WTC11 (cell line): ENCODE measurements at regions not wholly inside any gene's neighbourhood (a gene's known extent, or its start where the extent isn't known, plus 50 kb on each side); places are given as distances from the start of the nearest gene placed in this dataset.

Experiments used
- ATAC-seq: fragments of 200-7000 bp; cut with Tn5 transposase; 2 replicates; pipeline ENCODE4 v1.10.0; 2021; ENCODE audit warnings: mild to moderate bottlenecking, moderate library complexity
- CTCF ChIA-PET: fragments of 300-600 bp; sonication (Branson Sonifier 250); formaldehyde crosslinking; loops from one replicate; lab custom pipeline; 2021; ENCODE audit warnings: antibody characterized with exemption; lab: Charles Lee
- POLR2A ChIA-PET: fragments of 350-600 bp; sonication (Branson Sonifier 250); formaldehyde crosslinking; loops from one replicate; lab custom pipeline; 2021; ENCODE audit warnings: antibody characterized with exemption; lab: Charles Lee
- DNase-seq: peaks from one replicate; pipeline ENCODE4 v3.0.0; 2021; ENCODE audit warnings: low spot score
- H3K27ac Mint-ChIP-seq: 2 replicates; pipeline ENCODE4 v1.8.0; 2021; ENCODE audit warnings: mixed read lengths
- H3K27me3 Mint-ChIP-seq: 2 replicates; pipeline ENCODE4 v1.8.0; 2021; ENCODE audit warnings: low read depth, mild to moderate bottlenecking, moderate library complexity, mixed read lengths
- H3K36me3 Mint-ChIP-seq: 2 replicates; pipeline ENCODE4 v1.8.0; 2021; ENCODE audit warnings: mixed read lengths
- H3K4me1 Mint-ChIP-seq: 2 replicates; pipeline ENCODE4 v1.8.0; 2022; ENCODE audit warnings: mixed read lengths
- H3K4me3 Mint-ChIP-seq: 2 replicates; pipeline ENCODE4 v1.8.0; 2021; ENCODE audit warnings: mild to moderate bottlenecking, moderate library complexity, mixed read lengths
- H3K9me3 Mint-ChIP-seq: 2 replicates; pipeline ENCODE4 v1.8.0; 2021; ENCODE audit warnings: mixed read lengths
- CBFB ChIP-seq: sonication (generic); formaldehyde crosslinking; IDR thresholded peaks from 2 replicates; pipeline ENCODE4 v1.8.1; 2022; ENCODE audit warnings: mild to moderate bottlenecking, low read depth, missing genetic modification reagents
- CREM ChIP-seq: sonication (generic); formaldehyde crosslinking; IDR thresholded peaks from 2 replicates; pipeline ENCODE4 v1.8.1; 2022; ENCODE audit warnings: mild to moderate bottlenecking, missing genetic modification reagents, moderate library complexity
- ESRRA ChIP-seq: sonication (generic); formaldehyde crosslinking; IDR thresholded peaks from 2 replicates; pipeline ENCODE4 v1.8.1; 2022; ENCODE audit warnings: mild to moderate bottlenecking, missing genetic modification reagents, borderline replicate concordance
- NFATC4 ChIP-seq: fragments of 250-450 bp; sonication (Bioruptor Pico); IDR thresholded peaks from 2 replicates; pipeline ENCODE4 v1.9.0; 2021; ENCODE audit warnings: mild to moderate bottlenecking
- NFYB ChIP-seq: sonication (generic); formaldehyde crosslinking; conservative IDR thresholded peaks from 2 replicates; pipeline ENCODE4 v1.8.0; 2022; ENCODE audit warnings: low read depth, missing genetic modification reagents
- OVOL2 ChIP-seq: fragments of 250-450 bp; sonication (Bioruptor Pico); IDR thresholded peaks from 2 replicates; pipeline ENCODE4 v1.9.0; 2021; ENCODE audit warnings: mild to moderate bottlenecking, borderline replicate concordance
- RORB ChIP-seq: fragments of 250-450 bp; sonication (Bioruptor Pico); IDR thresholded peaks from 2 replicates; pipeline ENCODE4 v1.9.0; 2021; ENCODE audit warnings: mild to moderate bottlenecking
- TEAD4 ChIP-seq: sonication (generic); formaldehyde crosslinking; IDR thresholded peaks from 2 replicates; pipeline ENCODE4 v1.8.0; 2022; ENCODE audit warnings: mild to moderate bottlenecking, missing genetic modification reagents
- TP53 ChIP-seq: sonication (generic); formaldehyde crosslinking; IDR thresholded peaks from 2 replicates; pipeline ENCODE4 v1.8.1; 2023; ENCODE audit warnings: mild to moderate bottlenecking, missing genetic modification reagents
- ZNF396 ChIP-seq: fragments of 250-450 bp; sonication (Bioruptor Pico); IDR thresholded peaks from 2 replicates; pipeline ENCODE4 v1.8.0; 2021; ENCODE audit warnings: mild to moderate bottlenecking, moderate library complexity, borderline replicate concordance
- TF ChIP-seq, protein P1 (sequence below): sonication (generic); formaldehyde crosslinking; IDR thresholded peaks from 2 replicates; pipeline ENCODE4 v1.8.1; 2022; ENCODE audit warnings: mild to moderate bottlenecking, missing genetic modification reagents, moderate library complexity, borderline replicate concordance
- TF ChIP-seq, protein P2 (sequence below): sonication (generic); formaldehyde crosslinking; IDR thresholded peaks from 2 replicates; pipeline ENCODE4 v1.8.1; 2023; ENCODE audit warnings: mild to moderate bottlenecking, missing genetic modification reagents, moderate library complexity
- TF ChIP-seq, protein P3 (sequence below): fragments of 250-450 bp; sonication (Bioruptor Pico); conservative IDR thresholded peaks from 2 replicates; pipeline ENCODE4 v1.9.0; 2021; ENCODE audit warnings: mild to moderate bottlenecking
- TF ChIP-seq, protein P4 (sequence below): sonication (generic); formaldehyde crosslinking; IDR thresholded peaks from 2 replicates; pipeline ENCODE4 v1.8.0; 2023; ENCODE audit warnings: missing genetic modification reagents, mild to moderate bottlenecking, borderline replicate concordance
- TF ChIP-seq, protein P5 (sequence below): sonication (generic); formaldehyde crosslinking; IDR thresholded peaks from 2 replicates; pipeline ENCODE4 v1.8.0; 2023; ENCODE audit warnings: missing genetic modification reagents
- TF ChIP-seq, protein P6 (sequence below): sonication (generic); formaldehyde crosslinking; IDR thresholded peaks from 2 replicates; pipeline ENCODE4 v1.8.1; 2023; ENCODE audit warnings: mild to moderate bottlenecking, missing genetic modification reagents
- TF ChIP-seq, protein P7 (sequence below): sonication (generic); formaldehyde crosslinking; IDR thresholded peaks from 2 replicates; pipeline ENCODE4 v1.8.1; 2023; ENCODE audit warnings: mild to moderate bottlenecking, missing genetic modification reagents
- TF ChIP-seq, protein P8 (sequence below): sonication (generic); formaldehyde crosslinking; IDR thresholded peaks from 2 replicates; pipeline ENCODE4 v1.8.0; 2022; ENCODE audit warnings: mild to moderate bottlenecking, missing genetic modification reagents

DNA sequence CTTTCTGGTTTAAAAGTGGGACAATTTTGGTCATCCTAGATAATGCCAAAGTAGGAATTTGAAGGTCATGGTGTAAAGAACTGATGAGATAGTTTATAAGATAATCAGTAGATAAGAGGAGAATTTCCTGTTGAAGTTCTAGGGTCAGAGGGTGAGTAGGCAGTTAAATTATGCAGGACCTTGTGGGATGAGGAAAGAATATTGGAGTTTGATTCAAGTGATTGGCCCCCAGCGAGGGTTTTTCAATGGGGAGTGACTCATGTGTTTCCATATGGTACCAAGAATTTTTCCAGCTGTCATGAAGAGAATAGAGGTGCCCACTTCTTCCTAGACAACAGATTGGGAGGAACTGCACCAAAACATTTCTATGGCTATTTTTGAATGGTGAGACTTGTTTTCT is 940.2 kb upstream of the ZEB2 start:
- no peaks in the 10 kb centered on the region for H3K36me3 Mint-ChIP-seq
- TF ChIP-seq TP53 (CRISPR knock-in tag), result no peak
- TF ChIP-seq, protein P1, sequence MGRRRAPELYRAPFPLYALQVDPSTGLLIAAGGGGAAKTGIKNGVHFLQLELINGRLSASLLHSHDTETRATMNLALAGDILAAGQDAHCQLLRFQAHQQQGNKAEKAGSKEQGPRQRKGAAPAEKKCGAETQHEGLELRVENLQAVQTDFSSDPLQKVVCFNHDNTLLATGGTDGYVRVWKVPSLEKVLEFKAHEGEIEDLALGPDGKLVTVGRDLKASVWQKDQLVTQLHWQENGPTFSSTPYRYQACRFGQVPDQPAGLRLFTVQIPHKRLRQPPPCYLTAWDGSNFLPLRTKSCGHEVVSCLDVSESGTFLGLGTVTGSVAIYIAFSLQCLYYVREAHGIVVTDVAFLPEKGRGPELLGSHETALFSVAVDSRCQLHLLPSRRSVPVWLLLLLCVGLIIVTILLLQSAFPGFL (CRISPR knock-in tag), result no peak
- TF ChIP-seq CBFB, result no peak
- TF ChIP-seq, all 79 proteins: peak for 0
- H3K4me1 Mint-ChIP-seq, result no peaks in the 10 kb centered on the region
- no peak overlapping the region for H3K27ac Mint-ChIP-seq
- DNase-seq (no peak), ATAC-seq (no peak)
- peaks cover 4% of the 10 kb centered on the region; the same call in 1 of the 2 replicates for H3K9me3 Mint-ChIP-seq
- ChIA-PET POLR2A (no interaction called here), CTCF (no interaction called here)
- H3K4me3 Mint-ChIP-seq, result no peak overlapping the region
- no peaks in the 10 kb centered on the region for H3K27me3 Mint-ChIP-seq

DNA sequence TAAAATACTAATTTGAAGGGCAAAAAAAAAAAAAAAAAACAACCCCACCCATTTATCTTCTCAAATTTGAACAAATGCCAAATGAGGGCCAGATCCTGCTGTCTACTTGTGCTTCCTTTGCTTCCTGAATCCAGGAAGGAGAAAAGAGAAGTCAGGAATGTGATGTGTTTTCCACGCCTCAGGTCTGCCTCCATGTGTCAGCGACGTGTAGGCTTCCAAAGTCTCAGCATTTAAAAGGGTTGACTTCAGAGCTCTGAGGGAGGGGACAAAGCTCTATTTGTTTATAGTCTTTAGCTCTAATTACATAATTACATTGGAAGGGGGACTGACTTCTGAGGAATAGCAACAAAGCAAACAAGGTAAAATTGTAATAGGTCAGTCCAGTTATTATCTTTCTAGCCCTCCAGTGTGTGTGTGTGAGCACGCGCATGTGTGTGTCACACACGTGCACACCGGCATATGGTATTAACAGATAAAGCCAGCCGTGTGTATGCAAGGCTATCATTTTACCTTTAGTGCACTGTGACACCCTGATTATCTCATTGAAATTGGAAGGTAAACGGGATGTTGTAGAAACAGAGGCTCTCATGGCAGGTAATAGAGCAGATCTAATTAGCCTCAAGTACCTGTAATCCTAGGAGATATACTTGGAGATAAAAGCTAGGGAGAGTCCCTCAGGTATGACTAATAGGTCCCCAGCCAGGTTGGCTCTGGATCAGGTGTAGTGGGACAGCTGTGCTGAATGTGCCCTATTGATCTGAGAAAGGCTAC is 911.4 kb upstream of the ZEB2 start:
- Mint-ChIP-seq H3K36me3 (no peaks in the 10 kb centered on the region), H3K27ac (0 out of 2 replicates have a peak overlapping the region, but pooled peaks have one; percentile 23), H3K9me3 (no peaks in the 10 kb centered on the region), H3K27me3 (no peaks in the 10 kb centered on the region; the same call in 1 of the 2 replicates), H3K4me3 (no peak overlapping the region), H3K4me1 (peaks cover 8% of the 10 kb centered on the region)
- CTCF ChIA-PET, result interaction anchor here (0.6 to 0.7 kb wide), 2 partner anchors 181 to 650 kb away, joined by 3 to 4 read pairs; no protein-coding TSS in a partner anchor
- POLR2A ChIA-PET, result no interaction called here
- DNase-seq (peak; percentile 13), ATAC-seq (peak; percentile 93)
- TF ChIP-seq, protein P2, sequence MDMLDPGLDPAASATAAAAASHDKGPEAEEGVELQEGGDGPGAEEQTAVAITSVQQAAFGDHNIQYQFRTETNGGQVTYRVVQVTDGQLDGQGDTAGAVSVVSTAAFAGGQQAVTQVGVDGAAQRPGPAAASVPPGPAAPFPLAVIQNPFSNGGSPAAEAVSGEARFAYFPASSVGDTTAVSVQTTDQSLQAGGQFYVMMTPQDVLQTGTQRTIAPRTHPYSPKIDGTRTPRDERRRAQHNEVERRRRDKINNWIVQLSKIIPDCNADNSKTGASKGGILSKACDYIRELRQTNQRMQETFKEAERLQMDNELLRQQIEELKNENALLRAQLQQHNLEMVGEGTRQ, result no peak
- TF ChIP-seq NFYB (CRISPR knock-in tag) (no peak), OVOL2 (no peak), RORB (CRISPR knock-in tag) (no peak), TEAD4 (CRISPR knock-in tag) (no peak), ZNF396 (no peak), ESRRA (CRISPR knock-in tag) (no peak), NFATC4 (CRISPR knock-in tag) (no peak), CREM (no peak)
- TF ChIP-seq, protein P3, sequence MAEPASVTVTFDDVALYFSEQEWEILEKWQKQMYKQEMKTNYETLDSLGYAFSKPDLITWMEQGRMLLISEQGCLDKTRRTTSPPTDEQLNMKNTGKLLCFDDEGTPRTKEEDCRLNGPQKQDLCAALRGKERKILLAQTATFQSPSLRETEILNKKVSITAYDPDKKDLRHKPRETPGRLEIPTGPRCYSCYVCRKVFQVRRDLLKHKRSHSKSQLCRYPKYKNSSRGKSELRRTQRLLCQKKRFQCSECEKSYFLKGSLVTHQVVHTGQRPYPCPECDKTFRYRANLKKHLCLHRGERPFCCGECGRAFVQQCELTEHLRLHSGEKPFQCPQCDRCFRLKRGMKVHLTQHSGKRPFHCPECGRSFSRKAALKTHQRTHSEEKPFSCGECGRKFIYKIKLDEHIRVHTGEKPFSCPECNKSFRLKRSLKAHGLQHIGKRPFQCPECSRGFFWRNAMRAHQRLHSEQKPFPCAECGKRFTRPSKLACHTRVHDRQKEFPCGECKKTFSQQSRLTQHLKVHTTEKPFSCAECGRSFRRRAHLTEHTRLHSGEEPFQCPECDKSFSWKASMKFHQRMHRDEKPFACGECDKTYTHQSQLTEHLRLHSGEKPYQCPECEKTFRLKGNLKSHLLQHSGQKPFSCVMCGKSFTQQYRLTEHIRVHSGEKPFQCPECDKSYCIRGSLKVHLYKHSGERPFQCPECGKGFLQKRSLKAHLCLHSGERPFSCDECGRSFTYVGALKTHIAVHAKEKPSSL, result no peak
- TF ChIP-seq, protein P4, sequence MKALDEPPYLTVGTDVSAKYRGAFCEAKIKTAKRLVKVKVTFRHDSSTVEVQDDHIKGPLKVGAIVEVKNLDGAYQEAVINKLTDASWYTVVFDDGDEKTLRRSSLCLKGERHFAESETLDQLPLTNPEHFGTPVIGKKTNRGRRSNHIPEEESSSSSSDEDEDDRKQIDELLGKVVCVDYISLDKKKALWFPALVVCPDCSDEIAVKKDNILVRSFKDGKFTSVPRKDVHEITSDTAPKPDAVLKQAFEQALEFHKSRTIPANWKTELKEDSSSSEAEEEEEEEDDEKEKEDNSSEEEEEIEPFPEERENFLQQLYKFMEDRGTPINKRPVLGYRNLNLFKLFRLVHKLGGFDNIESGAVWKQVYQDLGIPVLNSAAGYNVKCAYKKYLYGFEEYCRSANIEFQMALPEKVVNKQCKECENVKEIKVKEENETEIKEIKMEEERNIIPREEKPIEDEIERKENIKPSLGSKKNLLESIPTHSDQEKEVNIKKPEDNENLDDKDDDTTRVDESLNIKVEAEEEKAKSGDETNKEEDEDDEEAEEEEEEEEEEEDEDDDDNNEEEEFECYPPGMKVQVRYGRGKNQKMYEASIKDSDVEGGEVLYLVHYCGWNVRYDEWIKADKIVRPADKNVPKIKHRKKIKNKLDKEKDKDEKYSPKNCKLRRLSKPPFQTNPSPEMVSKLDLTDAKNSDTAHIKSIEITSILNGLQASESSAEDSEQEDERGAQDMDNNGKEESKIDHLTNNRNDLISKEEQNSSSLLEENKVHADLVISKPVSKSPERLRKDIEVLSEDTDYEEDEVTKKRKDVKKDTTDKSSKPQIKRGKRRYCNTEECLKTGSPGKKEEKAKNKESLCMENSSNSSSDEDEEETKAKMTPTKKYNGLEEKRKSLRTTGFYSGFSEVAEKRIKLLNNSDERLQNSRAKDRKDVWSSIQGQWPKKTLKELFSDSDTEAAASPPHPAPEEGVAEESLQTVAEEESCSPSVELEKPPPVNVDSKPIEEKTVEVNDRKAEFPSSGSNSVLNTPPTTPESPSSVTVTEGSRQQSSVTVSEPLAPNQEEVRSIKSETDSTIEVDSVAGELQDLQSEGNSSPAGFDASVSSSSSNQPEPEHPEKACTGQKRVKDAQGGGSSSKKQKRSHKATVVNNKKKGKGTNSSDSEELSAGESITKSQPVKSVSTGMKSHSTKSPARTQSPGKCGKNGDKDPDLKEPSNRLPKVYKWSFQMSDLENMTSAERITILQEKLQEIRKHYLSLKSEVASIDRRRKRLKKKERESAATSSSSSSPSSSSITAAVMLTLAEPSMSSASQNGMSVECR (CRISPR knock-in tag), result no peak
- TF ChIP-seq, protein P5, sequence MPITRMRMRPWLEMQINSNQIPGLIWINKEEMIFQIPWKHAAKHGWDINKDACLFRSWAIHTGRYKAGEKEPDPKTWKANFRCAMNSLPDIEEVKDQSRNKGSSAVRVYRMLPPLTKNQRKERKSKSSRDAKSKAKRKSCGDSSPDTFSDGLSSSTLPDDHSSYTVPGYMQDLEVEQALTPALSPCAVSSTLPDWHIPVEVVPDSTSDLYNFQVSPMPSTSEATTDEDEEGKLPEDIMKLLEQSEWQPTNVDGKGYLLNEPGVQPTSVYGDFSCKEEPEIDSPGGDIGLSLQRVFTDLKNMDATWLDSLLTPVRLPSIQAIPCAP (CRISPR knock-in tag), result no peak
- TF ChIP-seq, protein P6, sequence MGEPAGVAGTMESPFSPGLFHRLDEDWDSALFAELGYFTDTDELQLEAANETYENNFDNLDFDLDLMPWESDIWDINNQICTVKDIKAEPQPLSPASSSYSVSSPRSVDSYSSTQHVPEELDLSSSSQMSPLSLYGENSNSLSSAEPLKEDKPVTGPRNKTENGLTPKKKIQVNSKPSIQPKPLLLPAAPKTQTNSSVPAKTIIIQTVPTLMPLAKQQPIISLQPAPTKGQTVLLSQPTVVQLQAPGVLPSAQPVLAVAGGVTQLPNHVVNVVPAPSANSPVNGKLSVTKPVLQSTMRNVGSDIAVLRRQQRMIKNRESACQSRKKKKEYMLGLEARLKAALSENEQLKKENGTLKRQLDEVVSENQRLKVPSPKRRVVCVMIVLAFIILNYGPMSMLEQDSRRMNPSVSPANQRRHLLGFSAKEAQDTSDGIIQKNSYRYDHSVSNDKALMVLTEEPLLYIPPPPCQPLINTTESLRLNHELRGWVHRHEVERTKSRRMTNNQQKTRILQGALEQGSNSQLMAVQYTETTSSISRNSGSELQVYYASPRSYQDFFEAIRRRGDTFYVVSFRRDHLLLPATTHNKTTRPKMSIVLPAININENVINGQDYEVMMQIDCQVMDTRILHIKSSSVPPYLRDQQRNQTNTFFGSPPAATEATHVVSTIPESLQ (CRISPR knock-in tag), result no peak
- TF ChIP-seq, protein P7, sequence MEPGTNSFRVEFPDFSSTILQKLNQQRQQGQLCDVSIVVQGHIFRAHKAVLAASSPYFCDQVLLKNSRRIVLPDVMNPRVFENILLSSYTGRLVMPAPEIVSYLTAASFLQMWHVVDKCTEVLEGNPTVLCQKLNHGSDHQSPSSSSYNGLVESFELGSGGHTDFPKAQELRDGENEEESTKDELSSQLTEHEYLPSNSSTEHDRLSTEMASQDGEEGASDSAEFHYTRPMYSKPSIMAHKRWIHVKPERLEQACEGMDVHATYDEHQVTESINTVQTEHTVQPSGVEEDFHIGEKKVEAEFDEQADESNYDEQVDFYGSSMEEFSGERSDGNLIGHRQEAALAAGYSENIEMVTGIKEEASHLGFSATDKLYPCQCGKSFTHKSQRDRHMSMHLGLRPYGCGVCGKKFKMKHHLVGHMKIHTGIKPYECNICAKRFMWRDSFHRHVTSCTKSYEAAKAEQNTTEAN (CRISPR knock-in tag), result no peak
- TF ChIP-seq, protein P8, sequence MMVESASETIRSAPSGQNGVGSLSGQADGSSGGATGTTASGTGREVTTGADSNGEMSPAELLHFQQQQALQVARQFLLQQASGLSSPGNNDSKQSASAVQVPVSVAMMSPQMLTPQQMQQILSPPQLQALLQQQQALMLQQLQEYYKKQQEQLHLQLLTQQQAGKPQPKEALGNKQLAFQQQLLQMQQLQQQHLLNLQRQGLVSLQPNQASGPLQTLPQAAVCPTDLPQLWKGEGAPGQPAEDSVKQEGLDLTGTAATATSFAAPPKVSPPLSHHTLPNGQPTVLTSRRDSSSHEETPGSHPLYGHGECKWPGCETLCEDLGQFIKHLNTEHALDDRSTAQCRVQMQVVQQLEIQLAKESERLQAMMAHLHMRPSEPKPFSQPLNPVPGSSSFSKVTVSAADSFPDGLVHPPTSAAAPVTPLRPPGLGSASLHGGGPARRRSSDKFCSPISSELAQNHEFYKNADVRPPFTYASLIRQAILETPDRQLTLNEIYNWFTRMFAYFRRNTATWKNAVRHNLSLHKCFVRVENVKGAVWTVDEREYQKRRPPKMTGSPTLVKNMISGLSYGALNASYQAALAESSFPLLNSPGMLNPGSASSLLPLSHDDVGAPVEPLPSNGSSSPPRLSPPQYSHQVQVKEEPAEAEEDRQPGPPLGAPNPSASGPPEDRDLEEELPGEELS, result no peak
